Globus pallidus (tissue), 1 donor: ENCODE measurements at regions not wholly inside any gene's neighbourhood (a gene's known extent, or its start where the extent isn't known, plus 50 kb on each side); places are given as distances from the start of the nearest gene placed in this dataset.

Experiments used
- DNase-seq: peaks from one replicate; pipeline ENCODE4 v3.0.0-alpha.2; 2015; ENCODE audit warnings: low spot score

DNA sequence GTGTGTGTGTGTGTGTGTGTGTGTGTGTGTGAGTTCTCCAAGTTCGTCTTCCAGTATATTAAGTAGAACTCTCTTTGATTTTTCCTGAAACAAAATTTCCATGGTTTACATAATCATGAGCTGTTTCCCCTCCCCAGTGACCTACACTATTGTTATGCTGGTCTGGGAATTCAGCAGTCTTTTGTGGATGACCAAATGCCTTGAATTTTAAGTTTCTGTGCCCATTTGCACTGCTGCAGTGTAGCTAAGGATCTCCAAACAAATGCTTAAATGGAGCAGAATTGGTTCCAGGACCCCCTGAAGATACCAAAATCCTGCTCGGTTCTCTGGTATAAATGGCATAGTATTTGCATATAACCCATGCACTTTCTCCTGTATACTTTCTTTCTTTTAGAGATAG lies 77.2 kb upstream of the SLC34A2 start:
- no peak for DNase-seq

- DNase-seq: no peak
Measured at GRCh38 chr4:25580633-25581467, 74.8 kb upstream of the SLC34A2 start.

GRCh38 chr4:25585901-25586523 lies 69.6 kb upstream of the SLC34A2 start:
- no peak for DNase-seq

DNA sequence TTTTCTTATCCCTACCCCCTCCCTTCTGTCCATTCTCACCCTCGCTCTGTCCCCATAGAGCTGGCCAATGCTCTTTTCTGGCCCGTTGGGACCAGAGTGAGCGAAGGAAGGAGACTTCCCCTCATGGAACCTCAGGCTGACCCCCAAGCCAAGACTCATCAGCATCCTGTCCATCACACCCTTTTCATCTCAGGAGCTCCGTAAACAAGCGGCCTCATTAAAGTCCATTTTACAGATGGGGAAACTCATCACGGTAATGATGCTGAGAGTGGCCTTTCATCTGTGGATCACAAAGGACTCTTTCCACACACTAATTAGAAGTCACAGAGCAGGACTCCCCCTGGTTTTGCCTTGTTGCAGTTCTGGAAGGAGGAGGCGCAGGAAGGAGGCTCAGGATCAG lies 67.4 kb upstream of the SLC34A2 start:
- no peak for DNase-seq

GRCh38 chr4:25590171-25590570 lies 65.5 kb upstream of the SLC34A2 start:
- DNase-seq: no peak

DNA sequence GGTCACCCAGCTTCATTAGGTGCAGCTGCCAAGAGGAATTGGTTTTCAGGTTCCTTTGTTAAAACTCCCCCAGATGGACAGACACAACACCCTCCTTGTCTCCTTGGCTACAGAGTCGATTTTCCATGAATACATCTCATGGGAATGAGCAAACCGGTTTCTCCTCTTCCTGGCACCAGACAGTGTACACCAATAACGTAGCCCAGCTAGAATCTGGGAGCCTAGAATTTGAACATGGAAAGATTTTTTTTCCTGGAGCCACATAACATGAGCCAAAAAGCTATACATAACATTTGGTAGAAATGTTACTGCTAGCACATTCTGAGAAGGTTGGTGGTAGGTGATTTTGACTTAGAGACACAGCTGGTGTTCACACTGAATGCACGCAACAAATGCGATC lies 62.9 kb upstream of the SLC34A2 start:
- DNase-seq: no peak
